ENCODE measurements at regions not wholly inside any gene's neighbourhood (a gene's known extent, or its start where the extent isn't known, plus 50 kb on each side); places are given as distances from the start of the nearest gene placed in this dataset.

DNA sequence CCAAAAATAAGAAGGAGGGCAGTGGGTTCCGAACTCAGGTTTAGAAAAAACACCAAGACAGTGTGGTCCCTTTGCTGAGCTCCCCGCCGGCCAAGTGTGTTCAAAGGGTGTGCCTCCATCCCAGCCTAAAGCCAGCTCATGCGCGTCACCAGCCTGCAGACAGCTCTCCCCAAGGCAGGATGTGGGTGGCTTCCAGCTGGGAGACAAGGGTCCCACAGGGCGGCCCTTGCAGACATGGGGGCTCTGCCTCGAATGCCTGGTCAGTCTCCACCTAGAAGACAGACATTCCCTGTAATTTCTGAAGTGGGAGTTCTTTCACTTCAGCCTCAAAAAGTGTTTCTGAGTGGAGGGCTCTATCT is 135.8 kb upstream of the GPC1 start:
- TF ChIP-seq, protein P1, sequence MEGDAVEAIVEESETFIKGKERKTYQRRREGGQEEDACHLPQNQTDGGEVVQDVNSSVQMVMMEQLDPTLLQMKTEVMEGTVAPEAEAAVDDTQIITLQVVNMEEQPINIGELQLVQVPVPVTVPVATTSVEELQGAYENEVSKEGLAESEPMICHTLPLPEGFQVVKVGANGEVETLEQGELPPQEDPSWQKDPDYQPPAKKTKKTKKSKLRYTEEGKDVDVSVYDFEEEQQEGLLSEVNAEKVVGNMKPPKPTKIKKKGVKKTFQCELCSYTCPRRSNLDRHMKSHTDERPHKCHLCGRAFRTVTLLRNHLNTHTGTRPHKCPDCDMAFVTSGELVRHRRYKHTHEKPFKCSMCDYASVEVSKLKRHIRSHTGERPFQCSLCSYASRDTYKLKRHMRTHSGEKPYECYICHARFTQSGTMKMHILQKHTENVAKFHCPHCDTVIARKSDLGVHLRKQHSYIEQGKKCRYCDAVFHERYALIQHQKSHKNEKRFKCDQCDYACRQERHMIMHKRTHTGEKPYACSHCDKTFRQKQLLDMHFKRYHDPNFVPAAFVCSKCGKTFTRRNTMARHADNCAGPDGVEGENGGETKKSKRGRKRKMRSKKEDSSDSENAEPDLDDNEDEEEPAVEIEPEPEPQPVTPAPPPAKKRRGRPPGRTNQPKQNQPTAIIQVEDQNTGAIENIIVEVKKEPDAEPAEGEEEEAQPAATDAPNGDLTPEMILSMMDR (IDR thresholded peaks at IDR 0.05): no peak
- TF ChIP-seq, protein P2, sequence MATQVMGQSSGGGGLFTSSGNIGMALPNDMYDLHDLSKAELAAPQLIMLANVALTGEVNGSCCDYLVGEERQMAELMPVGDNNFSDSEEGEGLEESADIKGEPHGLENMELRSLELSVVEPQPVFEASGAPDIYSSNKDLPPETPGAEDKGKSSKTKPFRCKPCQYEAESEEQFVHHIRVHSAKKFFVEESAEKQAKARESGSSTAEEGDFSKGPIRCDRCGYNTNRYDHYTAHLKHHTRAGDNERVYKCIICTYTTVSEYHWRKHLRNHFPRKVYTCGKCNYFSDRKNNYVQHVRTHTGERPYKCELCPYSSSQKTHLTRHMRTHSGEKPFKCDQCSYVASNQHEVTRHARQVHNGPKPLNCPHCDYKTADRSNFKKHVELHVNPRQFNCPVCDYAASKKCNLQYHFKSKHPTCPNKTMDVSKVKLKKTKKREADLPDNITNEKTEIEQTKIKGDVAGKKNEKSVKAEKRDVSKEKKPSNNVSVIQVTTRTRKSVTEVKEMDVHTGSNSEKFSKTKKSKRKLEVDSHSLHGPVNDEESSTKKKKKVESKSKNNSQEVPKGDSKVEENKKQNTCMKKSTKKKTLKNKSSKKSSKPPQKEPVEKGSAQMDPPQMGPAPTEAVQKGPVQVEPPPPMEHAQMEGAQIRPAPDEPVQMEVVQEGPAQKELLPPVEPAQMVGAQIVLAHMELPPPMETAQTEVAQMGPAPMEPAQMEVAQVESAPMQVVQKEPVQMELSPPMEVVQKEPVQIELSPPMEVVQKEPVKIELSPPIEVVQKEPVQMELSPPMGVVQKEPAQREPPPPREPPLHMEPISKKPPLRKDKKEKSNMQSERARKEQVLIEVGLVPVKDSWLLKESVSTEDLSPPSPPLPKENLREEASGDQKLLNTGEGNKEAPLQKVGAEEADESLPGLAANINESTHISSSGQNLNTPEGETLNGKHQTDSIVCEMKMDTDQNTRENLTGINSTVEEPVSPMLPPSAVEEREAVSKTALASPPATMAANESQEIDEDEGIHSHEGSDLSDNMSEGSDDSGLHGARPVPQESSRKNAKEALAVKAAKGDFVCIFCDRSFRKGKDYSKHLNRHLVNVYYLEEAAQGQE (IDR thresholded peaks at IDR 0.05; ENCODE audit: low read depth, low read length): no peak
- TF ChIP-seq RAD21 (IDR thresholded peaks at IDR 0.05; ENCODE audit: low read length): no peak
- TF ChIP-seq FOXM1 (IDR thresholded peaks at IDR 0.05; ENCODE audit: low read depth): no peak
- no peak for TF ChIP-seq SMC3 (IDR thresholded peaks at IDR 0.05; ENCODE audit: low read depth, low read length)
- no peak for TF ChIP-seq RXRA (IDR thresholded peaks at IDR 0.05; ENCODE audit: borderline replicate concordance, low read depth)
- no peak for TF ChIP-seq GABPA (IDR thresholded peaks at IDR 0.05; ENCODE audit: low read depth)
- TF ChIP-seq EP300 (IDR thresholded peaks at IDR 0.05; ENCODE audit: borderline replicate concordance in 1 of 2, low read depth in 1 of 2, low read length in 1 of 2): no peak
- no peak for TF ChIP-seq FOSL2 (IDR thresholded peaks at IDR 0.05; ENCODE audit: borderline replicate concordance, low read depth)

All from SK-N-SH (cell line).